ENCODE measurements at regions not wholly inside any gene's neighbourhood (a gene's known extent, or its start where the extent isn't known, plus 50 kb on each side); places are given as distances from the start of the nearest gene placed in this dataset.

- H3K4me3 ChIP-seq (ENCODE audit: low read length), result no peak overlapping the region
- H4K20me1 ChIP-seq (ENCODE audit: insufficient read depth), result no peaks in the 10 kb centered on the region
- no peak overlapping the region for H3K9ac ChIP-seq (ENCODE audit: low read length)
- no peaks in the 10 kb centered on the region for H3K9me3 ChIP-seq (ENCODE audit: low read length)
- TF ChIP-seq EP300 (conservative IDR thresholded peaks at IDR 0.05; ENCODE audit: poor library complexity, severe bottlenecking), result no peak
- TF ChIP-seq EZH2 (IDR thresholded peaks at IDR 0.05; ENCODE audit: borderline replicate concordance, insufficient read depth, low read length, poor library complexity, severe bottlenecking), result no peak
- TF ChIP-seq CTCF (IDR thresholded peaks at IDR 0.05; ENCODE audit: poor library complexity, severe bottlenecking), result no peak
- TF ChIP-seq POLR2AphosphoS5 (IDR thresholded peaks at IDR 0.05), result no peak
- TF ChIP-seq RAD21 (conservative IDR thresholded peaks at IDR 0.05), result no peak
- no peak for TF ChIP-seq SMC3 (conservative IDR thresholded peaks at IDR 0.05; ENCODE audit: poor library complexity)
- H3K36me3 ChIP-seq (ENCODE audit: insufficient read depth, low read length), result no peaks in the 10 kb centered on the region
- H3K79me2 ChIP-seq (replicated peaks; ENCODE audit: insufficient read depth, low read length), result no peaks in the 10 kb centered on the region
- no peak overlapping the region for H3K27ac ChIP-seq (ENCODE audit: low read length)
- H3F3A ChIP-seq (ENCODE audit: insufficient read depth, low read length, poor library complexity, severe bottlenecking), result no peaks in the 10 kb centered on the region
- no peak overlapping the region for H2AFZ ChIP-seq (ENCODE audit: low read depth, low read length)
- no peaks in the 10 kb centered on the region for H3K27me3 ChIP-seq (ENCODE audit: insufficient read depth, low read depth, low read length)
- no peaks in the 10 kb centered on the region for H3K9me2 ChIP-seq (ENCODE audit: insufficient read depth, low read length)
- H3K4me2 ChIP-seq (ENCODE audit: low read length), result no peak overlapping the region
Observed at GRCh38 chrX:5568934-5569333, 659.7 kb downstream of the NLGN4X start.

DNA sequence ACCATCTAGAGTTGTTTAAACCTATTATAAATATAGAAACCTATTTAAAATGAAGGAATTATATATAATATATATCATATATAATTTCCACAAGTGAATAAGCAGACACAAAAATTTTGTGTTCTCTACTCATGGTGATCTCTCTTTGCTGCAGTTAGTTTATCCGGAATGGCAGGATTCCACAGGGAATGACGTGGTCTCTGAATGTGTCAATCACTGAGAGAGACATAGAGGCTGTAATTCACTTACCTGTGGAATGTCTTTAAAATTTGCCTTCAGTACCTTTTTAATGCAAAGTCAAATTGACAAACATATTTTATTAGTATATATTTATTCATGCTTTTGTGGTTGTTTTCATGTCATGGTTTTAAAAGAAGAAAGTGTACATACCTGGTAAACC is 669.3 kb downstream of the NLGN4X start:
- TF ChIP-seq CTCF (IDR thresholded peaks at IDR 0.05; ENCODE audit: poor library complexity, severe bottlenecking) (no peak), EP300 (conservative IDR thresholded peaks at IDR 0.05; ENCODE audit: poor library complexity, severe bottlenecking) (no peak), EZH2 (IDR thresholded peaks at IDR 0.05; ENCODE audit: borderline replicate concordance, insufficient read depth, low read length, poor library complexity, severe bottlenecking) (no peak), RAD21 (conservative IDR thresholded peaks at IDR 0.05) (no peak), MXI1 (conservative IDR thresholded peaks at IDR 0.05; ENCODE audit: poor library complexity, severe bottlenecking) (no peak), SMC3 (conservative IDR thresholded peaks at IDR 0.05; ENCODE audit: poor library complexity) (no peak), POLR2AphosphoS5 (IDR thresholded peaks at IDR 0.05) (no peak), TAF1 (IDR thresholded peaks at IDR 0.05; ENCODE audit: low read depth) (no peak), REST (IDR thresholded peaks at IDR 0.05; ENCODE audit: borderline replicate concordance) (no peak)
- Histone ChIP-seq H3K27ac (ENCODE audit: low read length) (no peak overlapping the region), H3K36me3 (ENCODE audit: insufficient read depth, low read length) (no peaks in the 10 kb centered on the region), H3K4me3 (ENCODE audit: low read length) (no peak overlapping the region), H3K9me3 (ENCODE audit: low read length) (no peaks in the 10 kb centered on the region), H4K20me1 (ENCODE audit: insufficient read depth) (no peaks in the 10 kb centered on the region), H3K4me2 (ENCODE audit: low read length) (no peak overlapping the region), H2AFZ (ENCODE audit: low read depth, low read length) (no peak overlapping the region), H3K9me2 (ENCODE audit: insufficient read depth, low read length) (no peaks in the 10 kb centered on the region), H3F3A (ENCODE audit: insufficient read depth, low read length, poor library complexity, severe bottlenecking) (no peaks in the 10 kb centered on the region), H3K79me2 (replicated peaks; ENCODE audit: insufficient read depth, low read length) (no peaks in the 10 kb centered on the region), H3K9ac (ENCODE audit: low read length) (no peak overlapping the region), H3K27me3 (ENCODE audit: insufficient read depth, low read depth, low read length) (no peaks in the 10 kb centered on the region)

Data from neural cell (in vitro differentiated cells).